ENCODE measurements at regions not wholly inside any gene's neighbourhood (a gene's known extent, or its start where the extent isn't known, plus 50 kb on each side); places are given as distances from the start of the nearest gene placed in this dataset.

DNA sequence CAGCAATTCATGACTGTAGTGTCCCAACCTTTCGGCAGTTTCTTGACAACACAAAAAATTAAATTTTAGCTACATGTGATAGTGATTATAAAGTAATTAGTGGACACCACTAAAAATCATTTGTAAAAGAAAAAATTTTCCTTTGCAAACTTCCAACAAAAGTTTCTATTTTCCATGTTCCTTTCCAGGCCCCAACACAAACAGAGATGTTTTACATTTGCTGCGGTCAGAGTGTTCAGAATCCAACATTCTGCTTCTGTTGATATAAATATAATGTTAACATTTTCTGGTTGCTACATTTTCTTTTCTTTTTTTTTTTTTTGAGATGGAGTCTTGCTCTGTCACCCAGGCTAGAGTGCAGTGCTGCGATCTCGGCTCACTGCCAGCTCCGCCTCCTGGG is 54.9 kb upstream of the WLS start:
- TF ChIP-seq POLR2A (IDR thresholded peaks at IDR 0.05), result no peak
- TF ChIP-seq, protein P1, sequence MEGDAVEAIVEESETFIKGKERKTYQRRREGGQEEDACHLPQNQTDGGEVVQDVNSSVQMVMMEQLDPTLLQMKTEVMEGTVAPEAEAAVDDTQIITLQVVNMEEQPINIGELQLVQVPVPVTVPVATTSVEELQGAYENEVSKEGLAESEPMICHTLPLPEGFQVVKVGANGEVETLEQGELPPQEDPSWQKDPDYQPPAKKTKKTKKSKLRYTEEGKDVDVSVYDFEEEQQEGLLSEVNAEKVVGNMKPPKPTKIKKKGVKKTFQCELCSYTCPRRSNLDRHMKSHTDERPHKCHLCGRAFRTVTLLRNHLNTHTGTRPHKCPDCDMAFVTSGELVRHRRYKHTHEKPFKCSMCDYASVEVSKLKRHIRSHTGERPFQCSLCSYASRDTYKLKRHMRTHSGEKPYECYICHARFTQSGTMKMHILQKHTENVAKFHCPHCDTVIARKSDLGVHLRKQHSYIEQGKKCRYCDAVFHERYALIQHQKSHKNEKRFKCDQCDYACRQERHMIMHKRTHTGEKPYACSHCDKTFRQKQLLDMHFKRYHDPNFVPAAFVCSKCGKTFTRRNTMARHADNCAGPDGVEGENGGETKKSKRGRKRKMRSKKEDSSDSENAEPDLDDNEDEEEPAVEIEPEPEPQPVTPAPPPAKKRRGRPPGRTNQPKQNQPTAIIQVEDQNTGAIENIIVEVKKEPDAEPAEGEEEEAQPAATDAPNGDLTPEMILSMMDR (IDR thresholded peaks at IDR 0.05), result no peak

All from right lobe of liver (tissue), 4 donors.